G401 (cell line): ENCODE measurements at regions not wholly inside any gene's neighbourhood (a gene's known extent, or its start where the extent isn't known, plus 50 kb on each side); places are given as distances from the start of the nearest gene placed in this dataset.

Experiments used
- DNase-seq: peaks from one replicate; pipeline ENCODE4 v3.0.0-alpha.2; 2015; ENCODE audit warnings: low spot score
- in situ Hi-C: cut with HindIII; loops from 2 replicates; pipeline ENCODE4 v1.10.0; 2016; ENCODE audit warnings: low sequenced_read_pairs, mixed read lengths

- no peak for DNase-seq
- in situ Hi-C loops: no loop called here
These were observed 138.0 kb downstream of the SLC38A6 start for GRCh38 chr14:61119006-61119405.

GRCh38 chr14:61116369-61116768, 135.3 kb downstream of the SLC38A6 start:
- in situ Hi-C loops: no loop called here
- DNase-seq: no peak

GRCh38 chr14:61113561-61114225, 132.6 kb downstream of the SLC38A6 start:
- no peak for DNase-seq
- in situ Hi-C loops: no loop called here

GRCh38 chr14:61112506-61112905, 131.5 kb downstream of the SLC38A6 start:
- DNase-seq: no peak
- in situ Hi-C loops: no loop called here

- no peak for DNase-seq
- in situ Hi-C loops: no loop called here
These were observed 130.7 kb downstream of the SLC38A6 start for GRCh38 chr14:61111731-61112130.

- DNase-seq: no peak
- in situ Hi-C loops: no loop called here
These were observed 130.2 kb downstream of the SLC38A6 start for GRCh38 chr14:61111209-61111665.

- in situ Hi-C loops: no loop called here
- DNase-seq: no peak
These were observed 129.5 kb downstream of the SLC38A6 start for GRCh38 chr14:61110316-61111082.

GRCh38 chr14:61109288-61109687, 128.2 kb downstream of the SLC38A6 start:
- in situ Hi-C loops: no loop called here
- no peak for DNase-seq

GRCh38 chr14:61108496-61109141, 127.6 kb downstream of the SLC38A6 start:
- in situ Hi-C loops: no loop called here
- no peak for DNase-seq

GRCh38 chr14:61107869-61108493, 126.9 kb downstream of the SLC38A6 start:
- in situ Hi-C loops: no loop called here

GRCh38 chr14:61106959-61107641, 126.1 kb downstream of the SLC38A6 start:
- peak; percentile 8 for DNase-seq
- in situ Hi-C loops: no loop called here

More at GRCh38 chr14:61107869-61108493, 126.9 kb downstream of the SLC38A6 start:
- DNase-seq: no peak

- DNase-seq: no peak
These were observed 125.4 kb downstream of the SLC38A6 start for GRCh38 chr14:61106271-61106958.

GRCh38 chr14:61104358-61104757, 123.3 kb downstream of the SLC38A6 start:
- in situ Hi-C loops: no loop called here
- DNase-seq: no peak

More at GRCh38 chr14:61106271-61106958, 125.4 kb downstream of the SLC38A6 start:
- in situ Hi-C loops: no loop called here

GRCh38 chr14:61103541-61104339, 122.7 kb downstream of the SLC38A6 start:
- in situ Hi-C loops: no loop called here
- no peak for DNase-seq

GRCh38 chr14:61102549-61103466, 121.8 kb downstream of the SLC38A6 start:
- DNase-seq: no peak
- in situ Hi-C loops: no loop called here
